ENCODE measurements at regions not wholly inside any gene's neighbourhood (a gene's known extent, or its start where the extent isn't known, plus 50 kb on each side); places are given as distances from the start of the nearest gene placed in this dataset.
"Not testable (repeated sequence)": the region's sequence is repeated elsewhere in the genome, so short reads cannot be mapped to it uniquely, and the experiment has no call there.

DNA sequence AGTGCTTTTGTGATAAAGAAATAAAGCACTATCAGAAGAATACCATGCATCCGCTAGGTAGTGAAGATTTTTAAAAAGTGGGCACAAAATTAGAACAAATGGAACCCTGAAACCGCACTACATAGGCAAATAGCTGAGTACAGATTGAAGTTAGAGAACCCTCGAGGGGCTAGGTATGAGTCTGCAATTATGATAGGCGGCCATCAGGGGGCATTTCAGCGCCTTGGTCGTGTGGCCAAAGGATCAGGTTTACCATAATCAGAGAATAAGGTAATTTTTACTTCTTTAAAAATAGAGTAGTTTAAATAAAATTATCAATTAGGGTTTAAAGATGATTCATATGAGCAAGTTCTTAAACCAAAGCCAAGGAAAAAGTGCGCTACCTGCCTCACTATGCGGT lies 129.8 kb downstream of the TMX1 start:
- no CpG with 5 or more reads among the region's 8 CpGs for WGBS (ENCODE audit: extremely low coverage, insufficient coverage, low lambda C conversion rate)
- no peak overlapping the region for H2BK5ac ChIP-seq (ENCODE audit: low read length)
- no peak overlapping the region for H3K27ac ChIP-seq (ENCODE audit: low read depth, low read length)

DNA sequence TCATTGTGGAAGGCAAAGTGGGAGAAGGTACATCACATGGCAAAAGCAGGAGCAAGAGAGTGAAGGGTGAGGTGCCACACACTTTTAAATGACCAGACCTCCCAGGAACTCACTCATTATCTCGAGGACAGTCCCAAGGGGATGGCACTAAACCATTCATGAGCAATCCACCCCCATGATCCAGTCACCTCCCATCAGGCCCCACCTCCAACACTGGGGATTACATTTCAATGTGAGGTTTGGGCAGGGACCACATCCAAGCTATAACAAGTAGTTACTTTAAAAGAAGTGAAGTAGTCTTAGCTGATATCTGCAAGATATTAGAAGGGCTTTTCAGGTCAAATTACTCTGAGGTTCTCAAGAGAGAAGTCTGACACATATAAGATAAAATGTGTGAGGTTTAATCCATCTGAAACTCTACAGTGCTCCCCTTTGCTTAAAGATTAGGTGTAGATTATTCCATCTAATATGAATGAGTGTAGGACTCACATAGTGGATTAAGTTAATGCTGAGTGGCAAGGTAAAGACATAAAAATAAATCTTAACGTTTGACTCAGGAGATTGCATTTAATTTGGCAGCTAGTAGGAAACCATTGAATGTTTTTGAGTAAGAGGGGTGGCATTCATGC lies 130.8 kb downstream of the TMX1 start:
- H3K9ac ChIP-seq (ENCODE audit: low read length), result no peak overlapping the region
- H3K79me1 ChIP-seq (ENCODE audit: low read length), result no peaks in the 10 kb centered on the region
- no peak overlapping the region for H3K4me2 ChIP-seq (ENCODE audit: low read length)
- WGBS (ENCODE audit: extremely low coverage, insufficient coverage, low lambda C conversion rate), result no CpG with 5 or more reads among the region's 2 CpGs
- no peak overlapping the region for H2BK15ac ChIP-seq (replicated peaks; ENCODE audit: low read depth)
- peak overlapping the region; percentile 43 for H2BK5ac ChIP-seq (ENCODE audit: low read length)
- H3K4me1 ChIP-seq (ENCODE audit: control insufficient read depth, low read depth, low read length), result peaks cover 7% of the 10 kb centered on the region
- H3K56ac ChIP-seq (ENCODE audit: low read length), result peak overlapping the region; percentile 51
- no peak overlapping the region for H3K18ac ChIP-seq (ENCODE audit: low read length)
- no peak overlapping the region for H3K4me3 ChIP-seq (ENCODE audit: low read length)
- no peak overlapping the region for H3K23ac ChIP-seq (ENCODE audit: low read length)
- H4K5ac ChIP-seq (ENCODE audit: low read length), result peak overlapping the region; percentile 3
- H3K27ac ChIP-seq (ENCODE audit: low read depth, low read length), result peak overlapping the region; percentile 63
- no peak overlapping the region for H4K8ac ChIP-seq (ENCODE audit: low read depth, low read length)
- H3K4ac ChIP-seq (ENCODE audit: low read depth, low read length), result no peak overlapping the region
- no peak overlapping the region for H2BK120ac ChIP-seq (ENCODE audit: low read depth, low read length)
- H2AK5ac ChIP-seq (ENCODE audit: low read length), result no peak overlapping the region
- peak; percentile 70 for DNase-seq
- no peaks in the 10 kb centered on the region for H3K27me3 ChIP-seq (ENCODE audit: insufficient read depth, low read length, poor library complexity)
- H3K36me3 ChIP-seq (ENCODE audit: control insufficient read depth, insufficient read depth, low read length), result no peaks in the 10 kb centered on the region
- no peaks in the 10 kb centered on the region for H3K79me2 ChIP-seq (ENCODE audit: control insufficient read depth, insufficient read depth, low read length)

More for the DNA sequence above, 129.8 kb downstream of the TMX1 start:
- H4K8ac ChIP-seq (ENCODE audit: low read depth, low read length), result no peak overlapping the region
- H3K18ac ChIP-seq (ENCODE audit: low read length), result no peak overlapping the region
- H3K23ac ChIP-seq (ENCODE audit: low read length), result no peak overlapping the region
- no peaks in the 10 kb centered on the region for H3K27me3 ChIP-seq (ENCODE audit: insufficient read depth, low read length, poor library complexity)
- no peak overlapping the region for H4K5ac ChIP-seq (ENCODE audit: low read length)
- H2AK5ac ChIP-seq (ENCODE audit: low read length), result no peak overlapping the region
- H3K9ac ChIP-seq (ENCODE audit: low read length), result no peak overlapping the region
- no peak overlapping the region for H2BK15ac ChIP-seq (replicated peaks; ENCODE audit: low read depth)
- DNase-seq, result no peak
- no peaks in the 10 kb centered on the region for H3K79me1 ChIP-seq (ENCODE audit: low read length)
- H3K4ac ChIP-seq (ENCODE audit: low read depth, low read length), result no peak overlapping the region
- no peak overlapping the region for H2BK120ac ChIP-seq (ENCODE audit: low read depth, low read length)
- H3K79me2 ChIP-seq (ENCODE audit: control insufficient read depth, insufficient read depth, low read length), result no peaks in the 10 kb centered on the region
- no peak overlapping the region for H3K4me2 ChIP-seq (ENCODE audit: low read length)
- H3K56ac ChIP-seq (ENCODE audit: low read length), result no peak overlapping the region
- no peak overlapping the region for H3K4me3 ChIP-seq (ENCODE audit: low read length)
- H3K36me3 ChIP-seq (ENCODE audit: control insufficient read depth, insufficient read depth, low read length), result no peaks in the 10 kb centered on the region
- H3K4me1 ChIP-seq (ENCODE audit: control insufficient read depth, low read depth, low read length), result peaks cover 7% of the 10 kb centered on the region

DNA sequence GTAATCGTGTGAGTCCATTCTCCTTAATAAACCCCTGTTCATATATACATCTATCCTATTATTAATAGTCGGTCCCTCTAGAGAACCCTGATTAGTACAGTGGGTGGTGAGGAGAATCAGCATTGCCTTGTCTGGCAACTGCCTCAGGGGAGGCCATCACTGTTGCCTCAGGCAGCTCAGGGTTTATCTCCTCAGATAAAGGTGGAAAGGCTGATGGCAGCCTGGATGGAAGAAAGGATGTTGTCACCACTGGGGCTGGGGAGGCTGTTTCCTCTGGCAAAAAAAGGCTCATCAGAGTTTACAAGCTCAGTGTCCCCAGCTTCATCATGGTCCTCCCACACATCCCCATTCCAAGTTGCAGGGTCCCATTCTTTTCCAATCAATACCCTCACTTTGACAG lies 137.1 kb downstream of the TMX1 start:
- H3K18ac ChIP-seq (ENCODE audit: low read length); H3K79me2 ChIP-seq (ENCODE audit: control insufficient read depth, insufficient read depth, low read length); H3K4me2 ChIP-seq (ENCODE audit: low read length); H3K27me3 ChIP-seq (ENCODE audit: insufficient read depth, low read length, poor library complexity); H3K23ac ChIP-seq (ENCODE audit: low read length); H3K79me1 ChIP-seq (ENCODE audit: low read length); H2BK15ac ChIP-seq (replicated peaks; ENCODE audit: low read depth); H4K5ac ChIP-seq (ENCODE audit: low read length); H3K36me3 ChIP-seq (ENCODE audit: control insufficient read depth, insufficient read depth, low read length); H3K4ac ChIP-seq (ENCODE audit: low read depth, low read length); H3K4me1 ChIP-seq (ENCODE audit: control insufficient read depth, low read depth, low read length); H2AK5ac ChIP-seq (ENCODE audit: low read length); H4K8ac ChIP-seq (ENCODE audit: low read depth, low read length); H3K9ac ChIP-seq (ENCODE audit: low read length); H3K4me3 ChIP-seq (ENCODE audit: low read length): not testable (repeated sequence)
- peak overlapping the region; percentile 68 for H2BK120ac ChIP-seq (ENCODE audit: low read depth, low read length)
- H3K27ac ChIP-seq (ENCODE audit: low read depth, low read length), result peak overlapping the region; percentile 65
- WGBS (ENCODE audit: extremely low coverage, insufficient coverage, low lambda C conversion rate), result no CpG with 5 or more reads among the region's 2 CpGs
- peak; percentile 66 for DNase-seq
- H3K56ac ChIP-seq (ENCODE audit: low read length), result peak overlapping the region; percentile 67
- H2BK5ac ChIP-seq (ENCODE audit: low read length), result peak overlapping the region; percentile 6

DNA sequence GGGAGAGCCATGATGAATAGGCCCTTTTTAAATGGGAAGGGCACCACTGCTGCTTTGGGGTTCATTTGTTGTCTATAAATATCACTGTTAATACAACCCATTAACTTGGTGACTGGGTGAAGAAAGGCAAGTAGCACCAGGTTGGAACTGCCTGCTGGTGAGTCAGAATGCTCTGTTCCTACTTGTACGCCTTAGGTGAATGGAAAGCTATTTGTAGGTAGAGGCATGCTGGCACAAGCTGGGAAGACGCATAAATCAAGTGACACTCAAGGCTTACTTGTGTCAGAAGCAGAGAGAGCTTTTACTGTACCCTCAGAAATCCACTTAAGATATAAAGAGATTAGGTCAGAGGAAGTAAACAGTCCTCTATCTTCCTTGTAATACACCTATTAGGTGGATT lies 142.5 kb downstream of the TMX1 start:
- no CpG with 5 or more reads among the region's 2 CpGs for WGBS (ENCODE audit: extremely low coverage, insufficient coverage, low lambda C conversion rate)
- no peaks in the 10 kb centered on the region for H3K27me3 ChIP-seq (ENCODE audit: insufficient read depth, low read length, poor library complexity)
- no peak overlapping the region for H3K4ac ChIP-seq (ENCODE audit: low read depth, low read length)
- no peak overlapping the region for H3K9ac ChIP-seq (ENCODE audit: low read length)
- H3K36me3 ChIP-seq (ENCODE audit: control insufficient read depth, insufficient read depth, low read length), result no peaks in the 10 kb centered on the region
- no peak overlapping the region for H2AK5ac ChIP-seq (ENCODE audit: low read length)
- no peak for DNase-seq
- H2BK5ac ChIP-seq (ENCODE audit: low read length), result no peak overlapping the region
- no peaks in the 10 kb centered on the region for H3K4me1 ChIP-seq (ENCODE audit: control insufficient read depth, low read depth, low read length)
- no peak overlapping the region for H2BK15ac ChIP-seq (replicated peaks; ENCODE audit: low read depth)
- H3K4me3 ChIP-seq (ENCODE audit: low read length), result no peak overlapping the region
- no peak overlapping the region for H3K23ac ChIP-seq (ENCODE audit: low read length)
- no peaks in the 10 kb centered on the region for H3K79me2 ChIP-seq (ENCODE audit: control insufficient read depth, insufficient read depth, low read length)
- H3K56ac ChIP-seq (ENCODE audit: low read length), result no peak overlapping the region
- H3K4me2 ChIP-seq (ENCODE audit: low read length), result no peak overlapping the region
- no peak overlapping the region for H4K5ac ChIP-seq (ENCODE audit: low read length)
- H3K27ac ChIP-seq (ENCODE audit: low read depth, low read length), result no peak overlapping the region
- H4K8ac ChIP-seq (ENCODE audit: low read depth, low read length), result no peak overlapping the region
- H2BK120ac ChIP-seq (ENCODE audit: low read depth, low read length), result no peak overlapping the region
- no peak overlapping the region for H3K18ac ChIP-seq (ENCODE audit: low read length)
- no peaks in the 10 kb centered on the region for H3K79me1 ChIP-seq (ENCODE audit: low read length)

DNA sequence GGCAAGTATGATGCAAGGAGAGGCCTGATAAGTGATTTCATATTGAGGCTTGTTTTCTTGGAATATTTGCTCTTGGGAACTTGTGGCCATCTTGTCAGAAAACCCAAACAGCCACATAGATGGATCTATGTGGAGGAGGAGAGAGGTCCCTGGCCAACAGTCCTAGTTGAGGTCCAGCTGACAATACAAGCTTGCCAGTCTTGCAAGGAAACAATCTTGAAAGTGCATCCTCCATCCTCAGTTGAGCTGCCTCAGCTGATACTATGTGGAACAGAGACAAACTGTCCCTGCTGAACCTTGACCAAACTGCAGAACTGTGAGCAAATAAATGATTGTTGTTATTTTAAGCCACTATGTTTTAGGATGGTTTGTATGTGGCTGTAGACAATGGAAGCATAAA lies 146.4 kb downstream of the TMX1 start:
- Histone ChIP-seq H2BK15ac (replicated peaks; ENCODE audit: low read depth) (no peak overlapping the region), H3K4me1 (ENCODE audit: control insufficient read depth, low read depth, low read length) (no peaks in the 10 kb centered on the region), H2BK5ac (ENCODE audit: low read length) (no peak overlapping the region), H3K27me3 (ENCODE audit: insufficient read depth, low read length, poor library complexity) (no peaks in the 10 kb centered on the region), H3K4ac (ENCODE audit: low read depth, low read length) (no peak overlapping the region), H3K23ac (ENCODE audit: low read length) (no peak overlapping the region), H3K79me1 (ENCODE audit: low read length) (no peaks in the 10 kb centered on the region), H3K4me3 (ENCODE audit: low read length) (no peak overlapping the region), H4K5ac (ENCODE audit: low read length) (no peak overlapping the region), H3K4me2 (ENCODE audit: low read length) (no peak overlapping the region), H2AK5ac (ENCODE audit: low read length) (no peak overlapping the region), H3K56ac (ENCODE audit: low read length) (no peak overlapping the region), H3K36me3 (ENCODE audit: control insufficient read depth, insufficient read depth, low read length) (no peaks in the 10 kb centered on the region), H2BK120ac (ENCODE audit: low read depth, low read length) (no peak overlapping the region), H3K27ac (ENCODE audit: low read depth, low read length) (no peak overlapping the region), H3K9ac (ENCODE audit: low read length) (no peak overlapping the region), H3K18ac (ENCODE audit: low read length) (no peak overlapping the region), H4K8ac (ENCODE audit: low read depth, low read length) (no peak overlapping the region), H3K79me2 (ENCODE audit: control insufficient read depth, insufficient read depth, low read length) (no peaks in the 10 kb centered on the region)
- DNase-seq, result no peak
